Stimulated activated CD4-positive, alpha-beta T cell treated with anti-CD3 and anti-CD28 coated beads, Interleukin-15, amount 100 ng/mL, for 48 hours (primary cell): ENCODE measurements at regions not wholly inside any gene's neighbourhood (a gene's known extent, or its start where the extent isn't known, plus 50 kb on each side); places are given as distances from the start of the nearest gene placed in this dataset.
"Not testable (repeated sequence)": the region's sequence is repeated elsewhere in the genome, so short reads cannot be mapped to it uniquely, and the experiment has no call there.

Experiments
- DNase-seq, 2 donors: peaks; one replicate each; pipeline ENCODE4 v3.0.0-alpha.2; 2020; ENCODE audit warnings: low read depth in 2 of 2

GRCh38 chr20:51125780-51126179, 102.9 kb upstream of the KCNG1 start:
- DNase-seq, result no peak

GRCh38 chr20:51125105-51125504, 102.2 kb upstream of the KCNG1 start:
- no peak for DNase-seq

- not testable (repeated sequence) for DNase-seq
Measured at GRCh38 chr20:51123887-51124286, 101.0 kb upstream of the KCNG1 start.

GRCh38 chr20:51122931-51123658, 100.2 kb upstream of the KCNG1 start:
- DNase-seq, result peak in 1 of 2 donors; percentile 6

- no peak for DNase-seq
Measured at GRCh38 chr20:51121901-51122412, 99.0 kb upstream of the KCNG1 start.

GRCh38 chr20:51121272-51121671, 98.4 kb upstream of the KCNG1 start:
- no peak for DNase-seq

GRCh38 chr20:51120868-51121267, 98.0 kb upstream of the KCNG1 start:
- no peak for DNase-seq

- no peak for DNase-seq
Measured at GRCh38 chr20:51120438-51120837, 97.5 kb upstream of the KCNG1 start.

GRCh38 chr20:51119914-51120313, 97.0 kb upstream of the KCNG1 start:
- no peak for DNase-seq

- DNase-seq, result no peak
Measured at GRCh38 chr20:51118985-51119527, 96.1 kb upstream of the KCNG1 start.

- DNase-seq, result no peak
Measured at GRCh38 chr20:51118216-51118615, 95.3 kb upstream of the KCNG1 start.

GRCh38 chr20:51116765-51117686, 94.1 kb upstream of the KCNG1 start:
- no peak for DNase-seq

- no peak for DNase-seq
Measured at GRCh38 chr20:51111290-51111689, 88.4 kb upstream of the KCNG1 start.

- DNase-seq, result no peak
Measured at GRCh38 chr20:51108638-51109363, 85.9 kb upstream of the KCNG1 start.

GRCh38 chr20:51106011-51106410, 83.1 kb upstream of the KCNG1 start:
- DNase-seq, result no peak

GRCh38 chr20:51104960-51105920, 82.3 kb upstream of the KCNG1 start:
- no peak for DNase-seq

GRCh38 chr20:51100617-51101016, 77.7 kb upstream of the KCNG1 start:
- DNase-seq, result no peak

GRCh38 chr20:51098284-51098810, 75.4 kb upstream of the KCNG1 start:
- no peak for DNase-seq

GRCh38 chr20:51097351-51098120, 74.6 kb upstream of the KCNG1 start:
- no peak for DNase-seq
